NCI-H146 (cell line): ENCODE measurements at regions not wholly inside any gene's neighbourhood (a gene's known extent, or its start where the extent isn't known, plus 50 kb on each side); places are given as distances from the start of the nearest gene placed in this dataset.
"Not testable (repeated sequence)": the region's sequence is repeated elsewhere in the genome, so short reads cannot be mapped to it uniquely, and the experiment has no call there.

Experiments used
- DNase-seq: peaks from one replicate; lab custom pipeline; 2025; lab: John Stamatoyannopoulos, UW

DNA sequence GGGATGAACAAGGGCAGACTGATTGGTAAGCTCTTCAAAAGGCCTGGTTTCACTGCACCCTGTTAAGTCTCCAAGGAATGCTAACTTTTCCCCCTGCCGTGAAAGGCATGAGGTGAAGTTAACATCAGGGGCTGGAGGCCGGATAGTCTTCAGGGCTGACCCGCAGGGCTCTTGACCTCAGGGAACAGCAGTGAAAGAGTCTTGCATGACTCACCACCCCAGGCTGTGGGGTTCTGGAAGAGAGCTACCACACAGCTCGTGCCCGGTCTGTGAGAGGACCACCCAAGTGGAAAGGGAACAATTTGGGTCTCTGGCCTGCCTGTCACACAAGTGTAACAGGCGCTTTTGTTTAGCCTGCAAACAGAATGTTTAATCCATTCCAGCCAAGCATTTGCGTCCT lies 504.9 kb downstream of the EDEM1 start:
- no peak for DNase-seq

DNA sequence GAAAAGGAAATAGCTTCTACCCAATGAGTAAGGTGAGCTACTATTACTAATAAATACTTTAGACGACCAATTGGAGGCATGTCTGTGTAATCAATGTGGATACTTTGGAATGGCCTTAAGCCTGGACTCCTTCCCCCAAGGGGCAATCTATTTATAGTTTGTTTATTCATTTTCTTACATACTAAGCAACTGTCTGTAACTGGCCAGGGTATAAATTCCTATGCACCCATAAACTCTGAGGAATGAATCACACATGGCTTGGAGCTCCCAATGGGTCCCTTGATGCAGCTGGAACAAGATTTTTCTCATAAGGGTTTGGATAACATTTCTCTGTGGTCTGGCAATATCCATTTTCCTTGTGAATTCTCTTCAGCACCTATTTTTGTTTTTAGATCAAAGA lies 506.8 kb downstream of the EDEM1 start:
- no peak for DNase-seq

- DNase-seq, result no peak
These were observed 511.3 kb downstream of the EDEM1 start for GRCh38 chr3:5698851-5699250.

GRCh38 chr3:5699313-5699712 lies 511.8 kb downstream of the EDEM1 start:
- DNase-seq, result no peak

GRCh38 chr3:5699811-5700210 lies 512.3 kb downstream of the EDEM1 start:
- DNase-seq, result no peak

DNA sequence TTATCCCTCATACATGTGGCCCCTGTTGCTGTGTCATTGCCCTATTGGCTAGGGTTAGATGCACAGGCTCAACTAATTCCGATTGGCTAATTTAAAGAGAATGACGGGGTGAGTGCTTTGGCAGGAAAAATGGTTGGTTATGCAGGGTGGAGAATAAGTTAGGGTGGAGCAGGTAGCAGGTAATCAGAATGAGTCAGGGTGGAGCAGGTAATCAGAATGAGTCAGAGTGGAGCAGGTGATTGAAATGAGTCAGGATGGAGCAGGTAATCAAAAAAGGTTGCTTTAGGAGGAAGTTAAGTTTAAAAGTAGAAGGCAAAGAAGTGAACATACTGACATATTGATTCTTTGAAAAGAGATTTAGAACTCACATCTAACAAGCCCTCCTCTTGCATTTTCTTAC lies 513.5 kb downstream of the EDEM1 start:
- not testable (repeated sequence) for DNase-seq

DNA sequence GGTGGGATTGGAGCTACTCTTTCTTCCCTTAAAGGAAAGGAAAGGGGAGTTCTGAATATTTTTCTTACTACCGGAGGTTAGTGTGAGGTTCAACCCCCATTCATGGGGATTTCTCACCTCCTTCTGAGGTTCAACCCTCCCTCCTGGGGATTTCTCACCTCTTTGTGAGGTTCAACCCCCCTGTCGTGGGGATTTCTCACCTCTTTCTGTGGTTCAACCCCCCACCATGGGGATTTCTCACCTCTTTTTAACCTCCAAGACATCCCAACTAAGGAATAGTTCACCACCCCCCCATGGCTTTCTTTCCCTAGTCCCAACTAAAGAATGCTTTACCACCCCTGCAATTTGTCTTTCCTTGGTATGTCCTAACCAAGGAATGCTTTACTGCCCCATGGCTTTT lies 520.3 kb downstream of the EDEM1 start:
- DNase-seq, result no peak

- DNase-seq, result no peak
These were observed 522.2 kb downstream of the EDEM1 start for GRCh38 chr3:5709714-5710113.

GRCh38 chr3:5710718-5711117 lies 523.2 kb downstream of the EDEM1 start:
- no peak for DNase-seq

DNA sequence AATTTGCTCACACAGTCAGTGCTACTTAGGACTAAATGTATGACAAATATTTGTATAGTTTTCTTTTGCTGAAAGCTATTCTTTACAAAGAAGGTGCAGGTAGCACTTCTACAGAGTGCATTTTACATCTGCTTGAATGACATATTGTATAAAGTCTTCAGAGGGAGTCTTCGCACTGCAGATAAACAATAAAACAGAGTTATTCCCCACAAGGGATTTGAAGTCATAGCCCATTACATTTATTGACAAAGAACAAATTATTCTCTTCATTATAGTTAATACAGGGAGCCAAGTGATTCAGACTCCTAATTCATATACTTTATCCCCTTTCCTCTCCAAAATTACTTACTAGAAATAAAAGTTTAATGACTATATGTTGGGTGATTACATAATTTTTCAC lies 529.7 kb downstream of the EDEM1 start:
- no peak for DNase-seq

GRCh38 chr3:5719668-5720067 lies 532.2 kb downstream of the EDEM1 start:
- not testable (repeated sequence) for DNase-seq

- no peak for DNase-seq
These were observed 538.3 kb downstream of the EDEM1 start for GRCh38 chr3:5725801-5726200.

DNA sequence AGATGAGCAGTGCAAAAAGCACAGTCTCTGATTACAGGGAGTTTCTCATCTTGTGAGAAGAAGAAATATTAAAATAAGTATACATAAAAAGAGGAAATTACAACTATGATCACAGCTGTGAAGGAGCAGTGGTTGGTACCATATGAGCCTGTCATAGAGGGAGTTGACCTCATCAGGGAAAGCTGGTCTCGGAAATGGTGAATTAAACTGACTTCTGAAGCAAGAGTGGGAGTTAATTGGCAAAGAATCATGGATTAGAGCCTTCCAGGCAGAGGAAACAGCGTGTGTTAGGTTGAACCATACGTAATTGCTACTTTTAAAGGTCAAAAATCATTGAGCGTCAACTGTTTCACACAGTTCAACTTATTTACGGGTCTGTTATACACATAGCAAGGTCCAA lies 539.1 kb downstream of the EDEM1 start:
- no peak for DNase-seq

- DNase-seq, result no peak
These were observed 540.4 kb downstream of the EDEM1 start for GRCh38 chr3:5727743-5728484.

- no peak for DNase-seq
These were observed 542.3 kb downstream of the EDEM1 start for GRCh38 chr3:5729852-5730251.

- no peak for DNase-seq
These were observed 543.6 kb downstream of the EDEM1 start for GRCh38 chr3:5731100-5731499.

DNA sequence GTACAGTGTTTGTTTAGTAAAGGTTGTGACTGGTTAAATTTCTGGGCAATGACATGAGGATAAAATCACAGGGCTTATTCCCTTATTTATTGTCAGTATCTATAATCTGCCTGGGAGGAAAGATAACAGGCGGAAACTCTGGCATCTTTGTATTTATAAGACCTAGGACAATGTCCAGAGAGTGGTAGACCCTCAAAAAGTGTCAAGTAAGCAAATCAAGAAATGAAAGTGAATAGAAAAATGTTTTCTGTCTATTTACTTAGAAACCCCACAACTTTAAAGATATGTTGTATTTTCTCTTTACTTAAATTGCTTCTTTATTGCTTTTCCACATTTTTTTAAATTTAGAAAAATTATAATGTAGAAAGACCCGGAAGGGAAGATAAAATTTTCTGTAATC lies 544.6 kb downstream of the EDEM1 start:
- no peak for DNase-seq

GRCh38 chr3:5733995-5734394 lies 546.5 kb downstream of the EDEM1 start:
- no peak for DNase-seq

GRCh38 chr3:5735896-5736295 lies 548.4 kb downstream of the EDEM1 start:
- DNase-seq, result no peak

- no peak for DNase-seq
These were observed 551.9 kb downstream of the EDEM1 start for GRCh38 chr3:5739299-5739935.

GRCh38 chr3:5739949-5740348 lies 552.4 kb downstream of the EDEM1 start:
- no peak for DNase-seq

- no peak for DNase-seq
These were observed 553.5 kb downstream of the EDEM1 start for GRCh38 chr3:5741017-5741416.

DNA sequence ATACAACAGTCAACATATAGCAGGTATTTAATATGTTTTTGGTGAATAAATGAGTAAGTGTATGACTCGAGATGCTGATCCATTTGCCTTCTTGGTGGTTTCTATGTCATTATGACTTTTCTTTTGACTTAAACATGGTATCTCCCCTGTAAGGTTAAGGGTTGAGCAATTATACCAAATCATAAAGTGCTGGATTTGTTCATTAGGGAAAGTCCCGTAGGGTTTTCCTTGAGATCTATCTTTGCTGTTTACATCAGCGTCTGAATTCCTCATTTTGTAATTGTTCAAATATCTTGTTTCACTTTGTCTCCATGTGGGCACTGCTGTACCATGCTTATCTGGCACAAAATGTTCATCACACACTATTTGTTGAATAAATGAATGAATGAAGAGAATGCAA lies 562.6 kb downstream of the EDEM1 start:
- DNase-seq, result no peak
